Neuronal stem cell (in vitro differentiated cells): ENCODE measurements at regions not wholly inside any gene's neighbourhood (a gene's known extent, or its start where the extent isn't known, plus 50 kb on each side); places are given as distances from the start of the nearest gene placed in this dataset.
"Not testable (repeated sequence)": the region's sequence is repeated elsewhere in the genome, so short reads cannot be mapped to it uniquely, and the experiment has no call there.

Experiments
- DNase-seq: peaks from one replicate; pipeline ENCODE4 v3.0.0-alpha.2; 2013; ENCODE audit warnings: low spot score
- H2AFZ ChIP-seq: one replicate; pipeline ENCODE4 v1.6.1; 2013; ENCODE audit warnings: mild to moderate bottlenecking, low read length, inconsistent platforms
- H2AK5ac ChIP-seq: 2 replicates; pipeline ENCODE4 v1.6.1; 2013; ENCODE audit warnings: low read depth, mild to moderate bottlenecking, inconsistent platforms, low read length, moderate library complexity, mixed read lengths
- H2BK120ac ChIP-seq: 2 replicates; pipeline ENCODE4 v1.6.1; 2013; ENCODE audit warnings: low read depth, mild to moderate bottlenecking, inconsistent platforms, low read length, moderate library complexity, mixed read lengths
- H2BK12ac ChIP-seq: one replicate; pipeline ENCODE4 v1.6.1; 2013; ENCODE audit warnings: low read length, inconsistent platforms
- H2BK15ac ChIP-seq: 2 replicates; pipeline ENCODE4 v1.6.1; 2013; ENCODE audit warnings: mild to moderate bottlenecking, low read length, inconsistent platforms, mixed read lengths
- H2BK5ac ChIP-seq: one replicate; pipeline ENCODE4 v1.6.1; 2013; ENCODE audit warnings: inconsistent platforms, mild to moderate bottlenecking, low read length, moderate library complexity
- H3K14ac ChIP-seq: one replicate; pipeline ENCODE4 v1.6.1; 2013; ENCODE audit warnings: low read length, inconsistent platforms
- H3K18ac ChIP-seq: 2 replicates; pipeline ENCODE4 v1.6.1; 2013; ENCODE audit warnings: low read length, inconsistent platforms
- H3K23ac ChIP-seq: 2 replicates; pipeline ENCODE4 v1.6.1; 2013; ENCODE audit warnings: low read depth, mild to moderate bottlenecking, mixed read lengths, low read length, inconsistent platforms; ENCODE audit not compliant: poor library complexity
- H3K27ac ChIP-seq: replicated peaks from 3 replicates; pipeline ENCODE4 v1.5.1; 2013; ENCODE audit warnings: low read length, inconsistent platforms
- H3K27me3 ChIP-seq, 3 experiments: 2 replicates each; pipeline ENCODE4 v1.6.1; 2013; ENCODE audit warnings: low read length in 3 of 3, mild to moderate bottlenecking in 2 of 3, inconsistent platforms in 1 of 3, low read depth in 1 of 3, mixed read lengths in 1 of 3, moderate library complexity in 1 of 3; ENCODE audit not compliant: control insufficient read depth in 3 of 3, insufficient read depth in 3 of 3
- H3K36me3 ChIP-seq, 2 donors: replicated peaks in 1 of 2; 2 replicates each; pipeline ENCODE4 v1.6.1; 2013; ENCODE audit warnings: low read length in 2 of 2; ENCODE audit not compliant: control insufficient read depth in 2 of 2, insufficient read depth in 2 of 2
- H3K4ac ChIP-seq: 2 replicates; pipeline ENCODE4 v1.6.1; 2013; ENCODE audit warnings: inconsistent platforms, mild to moderate bottlenecking, low read length, moderate library complexity
- H3K4me1 ChIP-seq, 2 donors: 1 replicate in 1 of 2; 2 replicates in 1 of 2; pipeline ENCODE4 v1.6.1; 2013; ENCODE audit warnings: low read length in 2 of 2, low read depth in 1 of 2; ENCODE audit not compliant: control insufficient read depth in 2 of 2, insufficient read depth in 1 of 2
- H3K4me2 ChIP-seq: one replicate; pipeline ENCODE4 v1.6.1; 2013; ENCODE audit warnings: mild to moderate bottlenecking, low read length, inconsistent platforms; ENCODE audit not compliant: insufficient read depth, poor library complexity, severe bottlenecking
- H3K4me3 ChIP-seq, 2 donors: 2 replicates each; pipeline ENCODE4 v1.5.1; 2013; ENCODE audit warnings: low read length in 2 of 2, mild to moderate bottlenecking in 2 of 2, inconsistent platforms in 1 of 2, moderate library complexity in 1 of 2
- H3K79me1 ChIP-seq: one replicate; pipeline ENCODE4 v1.6.1; 2013; ENCODE audit warnings: low read depth, mild to moderate bottlenecking, inconsistent platforms, low read length, moderate library complexity
- H3K9ac ChIP-seq: one replicate; pipeline ENCODE4 v1.6.1; 2013; ENCODE audit warnings: mild to moderate bottlenecking, low read depth, low read length, inconsistent platforms; ENCODE audit not compliant: poor library complexity
- H3K9me3 ChIP-seq, 2 donors: replicated peaks in 1 of 2; 2 replicates each; pipeline versions ENCODE3 to v1.6.1; 2013; ENCODE audit warnings: low read length in 2 of 2, mild to moderate bottlenecking in 2 of 2, inconsistent platforms in 1 of 2, low read depth in 1 of 2, mixed read lengths in 1 of 2, moderate library complexity in 1 of 2; ENCODE audit not compliant: control insufficient read depth in 2 of 2, insufficient read depth in 1 of 2
- H4K8ac ChIP-seq: one replicate; pipeline ENCODE4 v1.6.1; 2013; ENCODE audit warnings: low read depth, mild to moderate bottlenecking, inconsistent platforms, low read length, moderate library complexity
- H4K91ac ChIP-seq: one replicate; pipeline ENCODE4 v1.6.1; 2013; ENCODE audit warnings: low read length, low read depth, mild to moderate bottlenecking, inconsistent platforms; ENCODE audit not compliant: poor library complexity
- WGBS, 2 donors: extraction: QIAGEN DNeasy Blood & Tissue Kit; methylation state at CpG; one replicate each; pipeline ENCODE4 v1.1.7; 2013; ENCODE audit warnings: missing lambda C conversion rate in 2 of 2, mixed read lengths in 1 of 2; ENCODE audit not compliant: insufficient read length in 2 of 2, insufficient replicate concordance in 1 of 2; ENCODE audit errors: extremely low coverage in 2 of 2; 5-methylcytosine and 5-hydroxymethylcytosine counted together

DNA sequence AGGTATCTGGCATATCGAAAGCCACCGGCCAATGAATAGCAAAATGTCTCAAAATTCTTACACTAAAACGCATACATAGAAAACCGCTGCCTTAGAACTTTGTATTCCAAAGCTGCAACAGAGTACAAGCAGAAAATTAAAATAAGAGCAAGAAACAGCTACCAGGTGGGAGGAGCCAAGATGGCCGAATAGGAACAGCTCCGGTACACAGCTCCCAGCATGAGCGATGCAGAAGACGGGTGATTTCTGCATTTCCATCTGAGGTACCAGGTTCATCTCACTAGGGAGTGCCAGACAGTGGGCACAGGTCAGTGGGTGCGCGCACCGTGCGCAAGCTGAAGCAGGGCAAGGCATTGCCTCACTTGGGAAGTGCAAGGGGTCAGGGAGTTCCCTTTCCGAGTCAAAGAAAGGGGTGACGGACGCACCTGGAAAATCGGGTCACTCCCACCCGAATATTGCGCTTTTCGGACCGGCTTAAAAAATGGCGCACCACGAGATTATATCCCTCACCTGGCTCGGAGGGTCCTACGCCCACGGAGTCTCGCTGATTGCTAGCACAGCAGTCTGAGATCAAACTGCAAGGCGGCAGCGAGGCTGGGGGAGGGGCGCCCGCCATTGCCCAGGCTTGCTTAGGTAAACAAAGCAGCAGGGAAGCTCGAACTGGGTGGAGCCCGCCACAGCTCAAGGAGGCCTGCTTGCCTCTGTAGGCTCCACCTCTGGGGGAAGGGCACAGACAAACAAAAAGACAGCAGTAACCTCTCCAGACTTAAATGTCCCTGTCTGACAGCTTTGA lies 367.2 kb upstream of the ATP11B start:
- H3K18ac ChIP-seq, H3K4me3 ChIP-seq, H3K4ac ChIP-seq, H3K36me3 ChIP-seq, H2BK120ac ChIP-seq, H2AFZ ChIP-seq, H2BK15ac ChIP-seq, H2BK12ac ChIP-seq, H3K4me1 ChIP-seq, H3K27ac ChIP-seq, H3K4me2 ChIP-seq, H2AK5ac ChIP-seq, H3K79me1 ChIP-seq, H4K91ac ChIP-seq, H3K14ac ChIP-seq, H3K23ac ChIP-seq, H3K9me3 ChIP-seq, DNase-seq, H3K9ac ChIP-seq, H4K8ac ChIP-seq, H2BK5ac ChIP-seq, H3K27me3 ChIP-seq: not testable (repeated sequence)
- WGBS, 2 donors: no CpG with 5 or more reads among the region's 32 CpGs

DNA sequence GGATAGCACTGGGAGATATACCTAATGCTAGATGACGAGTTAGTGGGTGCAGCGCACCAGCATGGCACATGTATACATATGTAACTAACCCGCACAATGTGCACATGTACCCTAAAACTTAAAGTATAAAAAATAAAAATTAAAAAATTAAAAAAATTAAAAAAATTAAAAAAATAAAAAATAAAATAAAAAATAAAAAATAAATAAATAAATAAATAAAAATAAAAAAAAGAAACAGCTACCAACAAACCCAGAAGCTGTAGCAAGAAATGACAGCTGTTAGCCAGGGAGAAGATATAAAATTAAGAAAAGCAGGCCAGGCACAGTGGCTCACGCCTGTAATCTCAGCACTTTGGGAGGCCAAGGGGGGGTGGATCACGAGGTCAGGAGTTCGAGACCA lies 361.3 kb upstream of the ATP11B start:
- not testable (repeated sequence) for H2AFZ ChIP-seq, H3K18ac ChIP-seq, H3K9me3 ChIP-seq, H2BK15ac ChIP-seq, H3K79me1 ChIP-seq, H3K4me3 ChIP-seq, H3K4ac ChIP-seq, H2AK5ac ChIP-seq, H4K91ac ChIP-seq, H2BK12ac ChIP-seq, H3K36me3 ChIP-seq, DNase-seq, H3K4me1 ChIP-seq, H3K23ac ChIP-seq, H3K9ac ChIP-seq, H4K8ac ChIP-seq, H3K4me2 ChIP-seq, H2BK5ac ChIP-seq, H3K14ac ChIP-seq, H3K27me3 ChIP-seq, H3K27ac ChIP-seq, H2BK120ac ChIP-seq
- WGBS, 2 donors: no CpG with 5 or more reads among the region's 6 CpGs

DNA sequence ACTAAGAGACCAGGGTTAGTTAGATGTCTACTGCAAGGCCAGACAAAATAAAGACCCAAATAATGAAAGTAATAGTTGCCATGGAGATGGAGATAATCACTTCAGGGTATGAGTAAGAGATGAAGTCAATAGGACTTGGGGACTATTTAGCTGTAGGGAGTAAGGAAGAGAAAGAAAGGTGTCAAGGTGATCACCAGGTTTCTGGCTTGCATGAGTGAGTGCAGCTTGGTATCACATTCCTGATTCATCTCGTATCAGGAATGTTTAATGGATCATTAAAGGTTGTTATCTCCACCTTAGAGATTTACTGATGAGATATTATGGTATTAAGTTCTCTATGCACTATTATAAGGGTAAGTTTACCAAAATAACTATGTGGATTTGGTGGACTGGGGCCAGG lies 357.4 kb upstream of the ATP11B start:
- H3K18ac ChIP-seq: no peak overlapping the region
- H2BK120ac ChIP-seq: no peak overlapping the region
- H3K4me3 ChIP-seq: no peak overlapping the region
- H4K91ac ChIP-seq: no peak overlapping the region
- WGBS, 2 donors: no CpG with 5 or more reads among the region's 1 CpG
- no peak overlapping the region for H3K4ac ChIP-seq
- no peak overlapping the region for H3K23ac ChIP-seq
- no peak overlapping the region for H2BK12ac ChIP-seq
- no peaks in the 10 kb centered on the region for H3K27me3 ChIP-seq
- no peak overlapping the region for H4K8ac ChIP-seq
- no peak for DNase-seq
- H3K9ac ChIP-seq: no peak overlapping the region
- no peaks in the 10 kb centered on the region for H3K4me1 ChIP-seq
- no peaks in the 10 kb centered on the region for H3K9me3 ChIP-seq
- H2BK5ac ChIP-seq: no peak overlapping the region
- H3K36me3 ChIP-seq: no peaks in the 10 kb centered on the region
- no peaks in the 10 kb centered on the region for H3K79me1 ChIP-seq
- H3K27ac ChIP-seq: no peak overlapping the region
- no peak overlapping the region for H2BK15ac ChIP-seq
- H3K14ac ChIP-seq: no peak overlapping the region
- no peak overlapping the region for H2AK5ac ChIP-seq
- no peak overlapping the region for H3K4me2 ChIP-seq
- no peak overlapping the region for H2AFZ ChIP-seq

DNA sequence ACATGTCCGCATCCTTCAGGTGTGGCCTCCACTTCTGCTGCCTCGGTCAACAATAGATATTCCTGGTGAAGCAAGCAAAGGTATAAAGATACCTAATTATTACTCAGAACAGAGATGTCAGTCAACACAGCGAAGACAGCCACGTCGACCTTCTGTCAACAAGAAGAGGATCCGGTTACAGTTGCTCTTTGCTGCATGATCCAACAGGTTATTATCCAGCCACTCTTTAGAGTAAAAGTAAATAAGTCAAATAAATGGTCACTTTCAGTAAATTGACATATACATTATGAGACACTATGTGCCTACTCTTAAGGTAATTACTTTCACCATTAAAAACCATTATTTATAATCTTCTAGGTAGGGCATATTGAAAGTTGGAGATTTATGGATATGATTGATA lies 356.8 kb upstream of the ATP11B start:
- H3K9me3 ChIP-seq: no peaks in the 10 kb centered on the region
- no peak overlapping the region for H3K14ac ChIP-seq
- H3K9ac ChIP-seq: no peak overlapping the region
- H2BK120ac ChIP-seq: no peak overlapping the region
- no peaks in the 10 kb centered on the region for H3K79me1 ChIP-seq
- no peak overlapping the region for H4K91ac ChIP-seq
- no peak overlapping the region for H3K23ac ChIP-seq
- H3K4me2 ChIP-seq: no peak overlapping the region
- no peak overlapping the region for H3K4me3 ChIP-seq
- H2AK5ac ChIP-seq: no peak overlapping the region
- no peaks in the 10 kb centered on the region for H3K36me3 ChIP-seq
- H3K27me3 ChIP-seq: no peaks in the 10 kb centered on the region
- H2BK12ac ChIP-seq: no peak overlapping the region
- no peak overlapping the region for H3K27ac ChIP-seq
- no peak overlapping the region for H3K18ac ChIP-seq
- no peak overlapping the region for H3K4ac ChIP-seq
- H3K4me1 ChIP-seq: no peaks in the 10 kb centered on the region
- no CpG with 5 or more reads among the region's 6 CpGs for WGBS, 2 donors
- H2AFZ ChIP-seq: no peak overlapping the region
- no peak for DNase-seq
- H2BK5ac ChIP-seq: no peak overlapping the region
- H4K8ac ChIP-seq: no peak overlapping the region
- H2BK15ac ChIP-seq: no peak overlapping the region
